Kidney epithelial cell (primary cell): ENCODE measurements at regions not wholly inside any gene's neighbourhood (a gene's known extent, or its start where the extent isn't known, plus 50 kb on each side); places are given as distances from the start of the nearest gene placed in this dataset.

Experiments
- DNase-seq: peaks from one replicate; pipeline ENCODE4 v3.0.0-alpha.2; 2010; ENCODE audit warnings: low read depth
- H3K27me3 ChIP-seq: 2 replicates; pipeline ENCODE4 v1.6.0; 2011; ENCODE audit warnings: low read length; ENCODE audit not compliant: control insufficient read depth, insufficient read depth
- H3K36me3 ChIP-seq: 2 replicates; pipeline ENCODE4 v1.5.1; 2011; ENCODE audit warnings: low read length; ENCODE audit not compliant: control insufficient read depth, insufficient read depth
- H3K4me3 ChIP-seq: 2 replicates; pipeline ENCODE4 v1.5.1; 2011; ENCODE audit warnings: low read depth, mild to moderate bottlenecking, control low read depth, low read length
- TF ChIP-seq, protein P1 (sequence below): IDR thresholded peaks from 2 replicates; pipeline ENCODE4 v1.5.1; 2011; ENCODE audit warnings: mild to moderate bottlenecking, moderate library complexity, low read length, control low read depth, inconsistent platforms; ENCODE audit not compliant: insufficient read depth, poor library complexity, severe bottlenecking

DNA sequence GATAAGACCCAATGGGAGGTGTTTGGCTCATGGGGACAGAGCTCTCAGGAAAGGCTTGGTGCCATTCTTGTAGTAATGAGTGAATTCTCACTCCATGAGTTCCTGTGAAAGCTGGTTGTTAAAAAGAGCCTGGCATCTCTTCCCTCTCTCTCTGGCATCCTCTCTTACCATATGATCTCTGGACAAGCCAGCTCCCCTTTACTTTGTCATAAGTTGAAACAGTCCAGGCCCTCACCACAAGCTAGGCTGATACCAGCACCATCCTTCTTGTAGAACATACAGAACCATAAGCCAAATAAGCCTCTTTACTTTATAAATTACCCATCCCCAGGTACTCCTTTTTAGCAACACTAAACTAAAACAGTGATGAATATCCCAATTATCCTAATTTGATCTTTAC lies 166.9 kb upstream of the TMC3 start:
- no peak for DNase-seq
- no peak overlapping the region for H3K4me3 ChIP-seq
- H3K27me3 ChIP-seq, result no peaks in the 10 kb centered on the region
- TF ChIP-seq, protein P1, sequence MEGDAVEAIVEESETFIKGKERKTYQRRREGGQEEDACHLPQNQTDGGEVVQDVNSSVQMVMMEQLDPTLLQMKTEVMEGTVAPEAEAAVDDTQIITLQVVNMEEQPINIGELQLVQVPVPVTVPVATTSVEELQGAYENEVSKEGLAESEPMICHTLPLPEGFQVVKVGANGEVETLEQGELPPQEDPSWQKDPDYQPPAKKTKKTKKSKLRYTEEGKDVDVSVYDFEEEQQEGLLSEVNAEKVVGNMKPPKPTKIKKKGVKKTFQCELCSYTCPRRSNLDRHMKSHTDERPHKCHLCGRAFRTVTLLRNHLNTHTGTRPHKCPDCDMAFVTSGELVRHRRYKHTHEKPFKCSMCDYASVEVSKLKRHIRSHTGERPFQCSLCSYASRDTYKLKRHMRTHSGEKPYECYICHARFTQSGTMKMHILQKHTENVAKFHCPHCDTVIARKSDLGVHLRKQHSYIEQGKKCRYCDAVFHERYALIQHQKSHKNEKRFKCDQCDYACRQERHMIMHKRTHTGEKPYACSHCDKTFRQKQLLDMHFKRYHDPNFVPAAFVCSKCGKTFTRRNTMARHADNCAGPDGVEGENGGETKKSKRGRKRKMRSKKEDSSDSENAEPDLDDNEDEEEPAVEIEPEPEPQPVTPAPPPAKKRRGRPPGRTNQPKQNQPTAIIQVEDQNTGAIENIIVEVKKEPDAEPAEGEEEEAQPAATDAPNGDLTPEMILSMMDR, result no peak
- no peaks in the 10 kb centered on the region for H3K36me3 ChIP-seq

GRCh38 chr15:81536356-81536755 lies 162.3 kb upstream of the TMC3 start:
- TF ChIP-seq, protein P1, result no peak
- H3K4me3 ChIP-seq, result no peak overlapping the region
- no peak for DNase-seq
- H3K36me3 ChIP-seq, result no peaks in the 10 kb centered on the region
- no peaks in the 10 kb centered on the region for H3K27me3 ChIP-seq

DNA sequence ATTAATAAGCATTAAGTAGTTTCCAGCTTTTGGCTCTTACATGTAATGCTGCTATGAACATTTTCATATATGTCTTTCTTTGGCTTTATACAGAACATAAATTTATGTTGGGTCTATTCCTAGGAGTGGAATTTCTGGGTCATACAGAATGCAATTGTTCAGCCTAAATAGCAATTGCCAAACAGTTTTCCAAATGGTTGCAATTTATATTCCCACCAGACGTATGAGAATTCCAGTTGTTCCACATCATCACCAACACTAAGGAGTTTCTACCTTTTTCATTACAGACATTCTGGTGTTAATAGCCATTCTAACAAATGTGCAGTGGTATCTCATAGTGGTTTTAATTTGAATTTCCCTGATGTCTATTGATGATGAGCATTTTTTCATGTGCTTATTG lies 160.1 kb upstream of the TMC3 start:
- Histone ChIP-seq H3K4me3 (no peak overlapping the region), H3K36me3 (no peaks in the 10 kb centered on the region), H3K27me3 (no peaks in the 10 kb centered on the region)
- no peak for DNase-seq
- TF ChIP-seq, protein P1, result no peak

- TF ChIP-seq, protein P1, result no peak
- Histone ChIP-seq H3K4me3 (no peak overlapping the region), H3K27me3 (no peaks in the 10 kb centered on the region), H3K36me3 (no peaks in the 10 kb centered on the region)
- DNase-seq, result no peak
Observed at GRCh38 chr15:81532001-81532400, 158.0 kb upstream of the TMC3 start.

DNA sequence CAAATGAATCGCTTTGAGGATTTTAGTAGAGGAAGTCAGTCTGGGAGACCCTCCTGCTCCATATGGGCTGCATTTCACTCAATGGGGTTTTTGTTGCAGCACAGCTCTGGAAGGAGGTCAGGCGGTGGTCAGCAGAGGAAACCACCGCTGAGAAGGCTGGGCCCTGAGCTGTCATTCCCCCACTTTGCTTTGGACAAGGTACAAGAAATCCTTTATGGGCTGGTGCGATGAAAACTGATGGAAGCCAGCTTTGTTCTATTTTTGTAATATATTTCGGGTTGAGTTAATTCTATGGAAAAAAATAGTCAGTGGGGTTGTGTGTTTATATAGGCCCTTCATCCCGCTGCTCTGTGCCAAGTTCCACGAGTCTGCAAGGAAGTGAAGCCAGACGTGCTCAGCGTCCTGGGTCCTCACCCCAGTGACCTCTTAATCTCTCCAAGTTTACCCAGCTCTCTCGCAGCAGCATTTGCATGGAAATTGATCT lies 157.1 kb upstream of the TMC3 start:
- TF ChIP-seq, protein P1, result no peak
- no peaks in the 10 kb centered on the region for H3K36me3 ChIP-seq
- DNase-seq, result no peak
- H3K27me3 ChIP-seq, result no peaks in the 10 kb centered on the region
- no peak overlapping the region for H3K4me3 ChIP-seq

DNA sequence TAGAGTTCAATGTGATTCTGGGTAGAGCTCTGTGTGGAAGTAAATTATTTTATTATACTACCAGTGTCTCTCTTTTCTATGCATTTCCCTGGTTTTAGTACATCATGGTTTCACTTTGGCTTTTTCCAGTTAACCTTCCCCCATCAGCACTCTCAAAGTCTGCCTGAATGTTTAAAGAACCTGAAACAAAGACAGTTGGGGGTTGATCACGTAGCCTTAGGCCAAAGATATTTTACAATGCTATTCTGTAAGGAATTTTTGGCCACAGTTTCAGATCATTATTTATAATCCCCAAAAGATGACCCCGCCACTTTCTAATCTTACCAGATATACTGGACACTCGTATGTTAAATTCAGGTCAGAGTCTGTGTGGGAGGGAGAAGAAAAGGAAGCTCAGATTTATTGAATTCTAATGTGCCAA lies 156.3 kb upstream of the TMC3 start:
- DNase-seq, result no peak
- Histone ChIP-seq H3K4me3 (no peak overlapping the region), H3K27me3 (no peaks in the 10 kb centered on the region), H3K36me3 (no peaks in the 10 kb centered on the region)
- TF ChIP-seq, protein P1, result no peak
